NCI-H1436 treated with DMSO at 0.1 percent for 48 hours (cell line): ENCODE measurements at regions not wholly inside any gene's neighbourhood (a gene's known extent, or its start where the extent isn't known, plus 50 kb on each side); places are given as distances from the start of the nearest gene placed in this dataset.
"Not testable (repeated sequence)": the region's sequence is repeated elsewhere in the genome, so short reads cannot be mapped to it uniquely, and the experiment has no call there.

Source experiments
- DNase-seq: peaks from one replicate; lab custom pipeline; 2025; lab: John Stamatoyannopoulos, UW

DNA sequence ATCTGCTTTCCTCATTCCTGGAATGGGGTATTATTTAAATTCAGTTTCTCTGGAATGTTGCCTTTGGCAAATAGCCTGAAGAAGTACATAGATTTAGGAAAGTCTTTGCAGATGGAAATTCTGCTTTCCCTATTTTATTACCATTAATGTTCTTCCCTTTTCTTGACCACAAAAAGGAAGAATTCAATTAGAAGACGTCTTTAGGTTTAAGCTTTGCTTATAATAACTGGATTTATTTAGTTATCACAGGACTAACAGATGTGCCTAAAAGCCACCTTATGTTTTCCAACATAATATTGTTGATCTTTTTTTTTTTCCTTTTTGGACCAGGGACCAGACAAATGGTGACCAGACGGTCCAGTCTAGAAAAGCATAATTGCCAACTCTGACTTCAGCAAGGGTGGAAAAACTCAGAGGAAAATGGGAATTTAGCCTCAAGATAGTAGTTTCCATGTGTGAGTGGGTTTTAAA, 210.1 kb upstream of the SPRY2 start:
- no peak for DNase-seq

DNA sequence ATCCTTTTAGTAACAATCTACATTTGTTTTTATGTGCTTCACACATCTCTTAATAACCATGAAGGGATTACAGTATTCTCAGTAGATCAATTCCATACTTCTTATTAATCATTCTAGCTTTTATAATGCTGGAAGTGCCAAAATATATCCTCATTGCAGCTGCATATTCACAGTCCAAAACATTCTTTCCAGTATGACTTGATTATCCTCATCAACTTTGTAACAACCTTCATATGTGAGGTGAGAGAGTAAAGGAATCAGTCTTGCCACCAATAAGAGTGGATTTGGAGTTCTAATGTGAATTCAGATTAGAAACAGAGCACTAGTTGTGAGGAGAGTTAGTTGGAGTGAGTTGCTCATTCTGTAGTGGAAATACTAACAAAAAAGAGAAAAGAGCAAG, 208.0 kb upstream of the SPRY2 start:
- no peak for DNase-seq

DNA sequence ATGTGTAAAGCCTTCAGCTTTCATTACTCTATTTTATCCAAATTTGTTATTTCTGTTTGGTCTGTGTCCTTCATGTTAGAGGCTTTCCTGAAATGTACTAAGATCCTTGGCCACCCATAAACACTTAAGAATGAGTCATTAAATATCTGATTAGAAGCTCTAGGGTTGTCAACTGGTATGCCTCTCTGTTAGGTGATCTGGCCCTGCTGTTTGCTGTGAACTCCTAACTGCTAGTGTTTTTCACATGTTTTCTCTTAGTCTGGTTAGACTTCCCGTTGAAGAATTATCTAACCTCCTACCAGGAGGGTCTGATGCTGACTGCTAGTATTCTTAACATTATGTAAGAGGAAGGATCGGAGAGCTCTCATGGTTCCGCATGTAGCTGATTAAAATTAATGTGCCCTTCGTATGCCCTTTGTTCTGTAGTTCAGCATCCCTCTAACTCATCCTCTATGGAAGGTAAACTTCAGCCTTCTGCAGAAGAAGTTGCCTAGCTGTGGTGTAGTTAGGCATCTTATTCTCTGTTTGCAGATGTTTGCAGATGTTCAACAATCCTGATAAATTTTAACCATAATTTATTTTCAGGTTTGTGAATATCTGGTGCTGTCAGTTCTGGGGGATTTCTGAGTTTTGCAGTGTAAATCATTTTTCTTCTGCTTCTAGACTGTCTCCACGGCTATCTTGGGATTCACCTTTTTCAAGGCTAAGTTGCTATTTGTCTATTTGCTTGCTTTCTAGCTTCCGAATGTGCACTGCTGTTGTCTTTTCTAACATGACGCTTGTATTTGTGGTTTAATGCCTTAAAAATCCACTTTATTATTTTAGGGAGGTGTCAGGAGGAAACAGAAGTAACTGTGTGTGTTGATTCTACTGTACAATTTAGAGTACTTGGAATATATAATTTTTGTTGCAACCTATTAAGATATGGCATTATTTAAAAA, 207.2 kb upstream of the SPRY2 start:
- DNase-seq, result no peak

DNA sequence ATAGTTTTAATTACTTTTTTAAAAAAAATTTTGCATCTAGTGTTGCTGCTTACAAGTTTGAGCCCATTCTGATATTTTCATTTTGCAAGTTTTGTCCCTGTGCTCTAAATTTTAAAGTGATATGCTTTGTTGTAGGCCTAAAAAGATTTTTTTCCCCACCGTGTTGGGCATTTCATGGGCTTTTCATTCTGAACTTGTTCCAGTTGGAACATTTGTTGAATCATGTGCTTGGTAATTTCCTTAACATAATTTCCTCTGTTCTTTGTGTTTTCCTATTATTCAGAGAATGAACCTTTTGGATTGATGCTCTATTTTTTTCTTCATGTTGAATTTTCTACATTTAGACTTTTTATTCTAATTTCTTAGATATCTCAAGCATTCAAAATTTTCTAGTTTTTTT, 206.4 kb upstream of the SPRY2 start:
- DNase-seq, result no peak

DNA sequence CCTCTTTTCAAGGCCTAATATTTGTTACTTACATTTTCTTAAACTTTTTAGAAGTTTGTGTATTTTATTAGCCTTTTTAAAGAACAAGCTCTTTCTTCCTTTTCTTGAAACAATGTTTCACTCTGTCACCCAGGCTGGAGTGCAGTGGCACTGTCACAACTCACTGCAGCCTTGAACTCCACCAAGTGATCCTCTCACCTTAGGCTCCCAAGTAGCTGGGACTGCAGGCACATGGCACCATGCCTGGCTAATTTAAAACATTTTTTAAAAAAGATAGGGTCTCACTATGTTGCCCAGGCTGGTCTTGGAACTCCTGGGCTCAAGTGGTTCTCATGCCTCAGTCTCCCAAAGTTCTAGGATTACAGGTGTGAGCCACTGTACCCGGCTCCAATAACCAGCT, 192.2 kb upstream of the SPRY2 start:
- no peak for DNase-seq

DNA sequence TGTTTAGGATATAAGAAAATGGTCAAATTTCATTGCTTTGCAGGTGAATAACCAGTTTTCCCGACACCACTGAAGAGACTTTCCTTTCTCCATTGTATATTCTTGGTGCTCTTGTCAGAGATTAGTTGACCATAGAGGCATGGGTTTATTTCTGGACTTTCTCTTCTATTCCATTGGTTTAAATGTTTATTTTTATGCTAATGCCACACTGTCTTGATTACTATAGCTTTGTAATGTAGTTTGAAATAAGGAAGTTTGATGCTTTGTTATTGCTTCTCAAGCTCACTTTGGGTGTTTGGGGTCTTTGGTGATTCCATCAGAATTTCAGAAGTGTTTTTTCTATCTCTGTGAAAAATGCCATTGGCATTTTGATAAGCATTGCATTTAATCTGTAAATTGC, 190.0 kb upstream of the SPRY2 start:
- no peak for DNase-seq

DNA sequence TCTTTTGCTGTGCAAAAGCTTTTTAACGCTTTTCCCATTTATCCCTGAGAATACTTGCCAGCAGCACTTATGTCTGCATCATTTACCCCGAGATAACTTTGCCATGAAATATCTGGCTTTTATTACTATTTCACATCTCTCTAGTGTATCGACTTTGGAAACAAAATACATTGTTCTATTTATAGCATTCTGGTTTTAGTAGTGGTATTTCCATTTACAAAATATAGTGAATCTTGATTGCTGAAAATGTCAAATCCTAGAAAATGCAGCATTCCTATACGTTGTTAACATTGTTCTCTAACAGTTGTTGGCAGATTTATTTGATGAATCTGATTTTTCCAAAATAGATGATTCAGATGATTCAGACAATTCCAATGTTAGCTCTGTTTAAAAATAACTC, 189.3 kb upstream of the SPRY2 start:
- no peak for DNase-seq

DNA sequence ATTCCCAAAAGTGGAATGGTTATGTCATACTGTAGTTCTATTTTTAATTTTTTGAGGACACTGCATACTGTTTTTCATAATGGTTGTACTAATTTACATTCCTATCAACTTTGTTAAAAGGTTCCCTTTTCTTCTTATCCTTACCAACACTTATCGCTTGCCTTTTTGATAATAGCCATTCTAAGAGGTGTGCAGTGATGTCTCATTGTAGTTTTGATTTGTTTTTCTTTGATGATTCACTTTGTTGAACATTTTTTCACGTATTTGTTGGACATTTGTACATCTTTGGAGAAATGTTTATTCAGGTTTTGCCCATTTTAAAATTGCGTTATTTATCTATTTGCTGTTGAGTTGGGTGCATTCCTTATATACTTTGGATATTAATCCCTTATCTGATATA, 188.8 kb upstream of the SPRY2 start:
- no peak for DNase-seq

DNA sequence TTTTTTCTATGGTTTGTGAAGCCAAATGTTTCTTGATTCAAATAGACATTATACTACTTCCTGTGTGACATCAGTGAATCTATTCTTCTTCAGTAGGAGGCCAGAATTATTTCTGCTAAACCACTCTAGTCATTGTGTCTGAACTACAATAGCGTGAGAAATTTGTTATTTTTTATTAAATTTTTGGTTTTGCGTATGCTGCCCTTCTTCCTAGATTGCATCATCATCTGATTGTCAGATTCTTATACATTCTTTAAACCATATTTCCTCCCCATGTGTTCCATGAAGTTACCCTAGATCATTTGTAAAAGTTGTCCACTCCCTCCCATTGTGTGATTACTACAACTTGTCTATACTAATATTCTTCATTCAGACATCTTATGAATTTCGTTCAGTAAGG, 187.8 kb upstream of the SPRY2 start:
- no peak for DNase-seq

DNA sequence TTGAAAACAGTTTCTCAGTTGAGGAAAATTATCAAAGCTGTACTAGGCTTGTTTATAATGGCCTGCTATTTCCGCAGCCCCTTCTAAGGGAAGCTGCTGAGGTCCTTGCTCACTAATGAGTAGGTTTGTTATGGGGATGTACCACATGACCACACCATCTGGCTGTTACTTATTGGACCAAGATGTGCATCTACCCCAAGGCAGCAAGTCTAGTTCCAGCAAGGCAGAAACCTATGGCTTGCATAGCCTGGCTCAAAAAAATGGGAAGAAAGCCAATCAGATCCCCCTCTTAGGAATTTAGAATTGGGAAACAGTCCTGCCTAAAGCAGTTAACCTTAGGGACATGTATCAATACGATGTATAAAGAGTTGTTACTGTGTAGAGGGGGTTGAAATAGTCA, 186.5 kb upstream of the SPRY2 start:
- DNase-seq, result no peak

DNA sequence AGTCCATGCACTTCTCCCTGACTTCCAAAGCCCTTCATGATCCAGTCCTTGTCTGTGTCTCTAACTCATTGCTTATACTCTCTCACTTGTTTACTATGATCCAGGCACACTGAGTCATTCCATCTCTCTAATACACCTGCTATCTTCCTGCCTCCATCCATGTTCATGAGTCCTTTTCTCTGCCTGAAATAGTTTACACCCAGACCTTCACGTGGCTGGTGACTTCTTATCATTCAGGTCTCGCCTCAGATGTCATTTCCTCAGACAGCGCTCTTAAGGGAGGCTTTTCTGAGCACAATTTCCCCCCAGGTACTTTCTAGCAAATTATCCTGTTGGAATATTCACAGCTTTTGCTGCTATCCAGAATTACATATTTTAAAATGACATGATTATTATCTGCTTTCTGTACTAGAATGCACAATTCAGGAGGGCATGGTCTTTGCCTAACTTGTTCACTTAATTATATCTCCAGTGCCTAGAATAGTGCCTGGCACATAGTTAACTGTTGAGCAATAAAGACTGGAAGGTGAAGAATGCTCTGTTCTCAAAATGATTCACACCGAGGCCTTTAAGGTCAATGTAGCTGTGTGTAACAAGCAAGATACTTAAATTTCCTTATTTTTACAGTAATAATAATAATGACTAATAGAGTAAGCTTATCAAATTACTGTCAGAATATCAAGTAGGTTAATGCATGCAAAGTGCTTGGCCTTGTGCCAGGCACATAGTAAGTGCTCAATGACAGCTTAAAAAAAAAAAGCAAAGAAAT, 183.7 kb upstream of the SPRY2 start:
- no peak for DNase-seq

DNA sequence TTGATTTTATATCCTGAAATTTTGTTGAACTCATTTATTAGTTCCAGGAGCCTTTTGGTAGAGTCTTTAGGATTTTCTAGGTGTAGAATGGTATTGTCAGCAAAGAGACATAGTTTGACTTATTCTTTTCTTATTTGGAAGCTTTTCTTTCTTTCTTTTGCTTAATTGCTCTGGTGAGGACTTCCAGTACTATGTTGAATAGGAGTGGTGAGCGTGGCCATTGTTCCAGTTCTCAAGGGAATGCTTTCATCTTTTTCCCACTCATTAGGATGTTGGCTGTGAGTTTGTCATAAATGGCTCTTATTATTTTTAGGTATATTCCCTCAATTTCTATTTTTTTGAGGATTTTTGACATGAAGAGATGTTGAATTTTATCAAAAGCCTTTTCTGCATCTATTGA, 182.2 kb upstream of the SPRY2 start:
- no peak for DNase-seq

DNA sequence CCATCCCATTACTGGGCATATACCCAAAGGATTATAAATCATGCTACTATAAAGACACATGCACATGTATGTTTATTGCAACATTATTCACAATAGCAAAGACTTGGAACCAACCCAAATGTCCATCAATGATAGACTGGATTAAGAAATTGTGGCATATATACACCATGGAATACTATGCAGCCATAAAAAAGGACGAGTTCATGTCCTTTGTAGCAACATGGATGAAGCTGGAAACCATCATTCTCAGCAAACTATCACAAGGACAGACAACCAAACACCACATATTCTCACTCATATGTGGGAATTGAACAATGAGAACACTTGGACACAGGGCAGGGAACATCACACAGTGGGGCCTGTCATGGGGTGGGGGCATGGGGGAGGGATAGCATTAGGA, 181.5 kb upstream of the SPRY2 start:
- DNase-seq, result not testable (repeated sequence)

DNA sequence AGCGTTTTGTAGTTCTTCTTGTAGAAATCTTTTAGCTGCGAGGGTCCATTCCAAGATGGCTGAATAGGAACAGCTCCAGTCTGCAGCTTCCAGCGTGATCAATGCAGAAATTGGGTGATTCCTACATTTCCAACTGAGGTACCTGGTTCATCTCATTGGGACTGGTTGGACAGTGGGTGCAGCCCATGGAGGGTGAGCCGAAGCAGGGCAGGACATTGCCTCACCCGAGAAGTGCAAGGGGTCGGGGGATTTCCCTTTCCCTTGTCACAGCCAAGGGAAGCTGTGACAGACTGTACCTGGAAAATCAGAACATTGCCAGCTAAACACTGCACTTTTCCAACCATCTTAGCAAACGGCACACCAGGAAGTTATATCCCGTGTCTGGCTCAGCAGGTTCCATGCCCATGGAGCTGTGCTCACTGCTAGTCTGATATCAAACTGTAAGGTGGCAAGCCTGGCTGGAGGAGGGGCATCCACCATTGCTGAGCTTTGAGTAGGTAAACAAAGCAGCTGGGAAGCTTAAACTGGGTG, 176.0 kb upstream of the SPRY2 start:
- DNase-seq, result no peak

DNA sequence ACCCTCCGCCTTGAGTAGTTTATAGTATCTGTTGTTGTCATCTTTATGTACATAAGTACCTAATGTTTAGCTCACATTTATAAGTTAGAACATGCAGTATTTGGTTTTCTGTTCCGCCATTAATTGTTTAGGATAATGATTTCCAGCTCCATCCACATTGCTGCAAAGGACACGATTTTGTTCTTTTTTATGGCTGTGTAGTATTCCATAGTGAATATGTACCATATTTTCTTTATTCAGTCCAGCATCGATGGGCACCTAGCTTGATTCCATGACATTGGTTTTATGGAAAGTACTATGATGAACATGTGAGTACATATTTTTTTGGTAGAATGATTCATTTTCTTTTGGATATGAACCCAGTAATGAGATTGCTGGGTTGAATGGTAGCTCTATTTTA, 174.4 kb upstream of the SPRY2 start:
- no peak for DNase-seq

DNA sequence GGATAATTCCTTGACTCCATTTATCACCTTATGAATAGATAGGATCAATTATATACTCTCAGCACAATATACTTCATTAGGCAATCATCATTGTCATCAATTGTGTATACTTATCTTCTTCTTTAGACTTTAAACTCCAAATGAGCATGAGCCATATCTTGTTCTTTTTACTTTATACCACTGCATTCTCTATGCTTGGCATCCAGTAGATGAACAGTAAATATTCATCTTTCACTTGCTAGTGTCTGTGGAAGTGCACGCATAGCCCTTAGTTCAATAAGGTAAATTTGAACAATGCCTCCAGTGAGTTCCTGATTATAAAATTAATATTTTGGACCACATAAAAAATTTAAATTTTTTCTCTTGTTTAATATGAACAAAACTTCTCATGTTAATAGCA, 172.3 kb upstream of the SPRY2 start:
- DNase-seq, result no peak

DNA sequence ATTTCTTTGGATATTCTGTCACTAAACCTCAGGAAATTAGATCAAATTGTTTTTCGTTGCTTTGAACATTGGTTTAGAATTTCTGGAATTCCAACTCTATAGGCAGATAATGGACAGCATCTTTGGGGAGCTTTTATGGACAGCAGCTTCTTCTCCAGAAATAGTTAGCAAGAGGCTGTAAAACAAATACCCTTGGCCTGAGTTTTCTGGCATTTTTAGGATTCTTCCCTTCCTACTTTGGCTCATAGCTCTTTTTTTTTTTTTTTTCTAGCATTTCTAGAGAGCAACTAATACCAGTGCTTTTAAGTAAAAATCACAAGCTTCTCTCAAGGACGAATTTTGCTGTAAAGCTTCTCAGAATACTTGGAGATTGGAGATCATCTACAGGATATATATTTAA, 169.8 kb upstream of the SPRY2 start:
- DNase-seq, result no peak

DNA sequence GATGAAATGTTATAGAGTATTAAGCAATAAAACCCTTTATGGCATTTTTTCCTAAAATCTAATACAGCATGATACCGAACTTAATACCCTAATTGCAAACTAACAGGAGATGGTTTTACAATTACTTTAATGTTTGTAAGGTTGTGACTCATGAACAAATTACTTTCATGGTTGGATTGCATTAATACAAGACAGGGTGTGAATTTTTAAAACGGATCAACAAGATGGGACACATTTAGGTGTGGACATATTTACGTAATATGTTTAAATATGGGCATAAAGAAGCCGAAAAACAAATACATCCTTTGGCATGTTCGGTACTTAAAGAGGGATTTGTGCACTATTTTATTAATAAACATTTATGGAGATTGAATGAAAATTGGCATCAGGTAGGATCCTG, 168.3 kb upstream of the SPRY2 start:
- no peak for DNase-seq

DNA sequence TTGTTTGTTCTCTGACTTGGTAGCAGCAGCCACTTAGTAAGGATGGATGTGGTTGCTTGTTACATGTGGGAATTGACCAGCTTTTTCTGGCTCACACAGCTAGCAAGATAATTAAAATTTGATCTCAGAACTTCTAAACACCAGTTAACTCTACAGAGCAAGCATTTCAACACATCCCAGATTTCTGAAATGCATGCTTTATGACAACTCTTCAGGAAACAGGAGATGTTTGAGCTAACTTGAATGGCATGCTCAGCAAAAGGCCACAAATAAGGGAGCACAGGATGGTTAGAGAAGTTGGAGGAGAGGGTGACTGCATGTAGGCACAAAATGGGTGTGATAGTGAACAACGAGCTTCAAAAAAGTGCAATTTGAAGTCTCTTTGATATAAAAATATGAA, 167.1 kb upstream of the SPRY2 start:
- DNase-seq, result no peak

DNA sequence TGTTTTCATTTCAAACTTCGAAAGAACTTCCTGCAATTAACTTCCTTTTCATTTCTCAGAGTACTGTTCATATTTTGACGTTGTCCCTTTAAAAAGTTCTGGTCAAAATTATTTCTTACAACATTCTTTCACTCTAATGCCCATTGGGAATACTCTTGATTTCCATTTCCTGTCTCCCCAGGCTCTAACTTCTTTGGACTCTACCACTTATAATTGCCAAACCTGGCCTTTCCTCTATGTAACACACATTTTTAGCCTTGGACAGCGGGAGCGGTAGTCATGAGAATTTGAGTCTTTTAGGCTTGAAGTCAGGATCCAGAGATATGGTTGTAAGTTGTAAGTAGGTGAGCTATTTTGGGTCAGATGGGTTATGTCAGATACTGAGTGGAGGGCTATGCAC, 163.5 kb upstream of the SPRY2 start:
- DNase-seq, result no peak

DNA sequence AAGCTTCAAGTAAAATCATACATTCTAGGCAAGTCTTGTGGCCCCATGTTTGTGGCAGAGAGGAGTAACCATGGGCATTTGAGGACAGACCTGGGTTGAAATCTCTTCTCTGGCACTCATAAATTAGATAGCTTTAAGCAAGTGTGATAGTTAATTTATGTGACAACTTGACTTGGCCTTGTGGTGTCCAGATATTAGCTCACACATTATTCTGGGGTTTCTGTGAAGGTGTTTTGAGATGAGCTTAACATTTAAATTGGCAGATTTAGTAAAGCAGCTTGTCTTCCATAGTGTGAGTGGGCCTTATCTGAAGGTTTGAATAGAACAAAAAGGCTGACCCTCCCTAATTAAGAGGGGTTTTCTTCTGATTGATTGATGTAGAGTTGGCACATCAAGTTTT, 161.4 kb upstream of the SPRY2 start:
- DNase-seq, result no peak

DNA sequence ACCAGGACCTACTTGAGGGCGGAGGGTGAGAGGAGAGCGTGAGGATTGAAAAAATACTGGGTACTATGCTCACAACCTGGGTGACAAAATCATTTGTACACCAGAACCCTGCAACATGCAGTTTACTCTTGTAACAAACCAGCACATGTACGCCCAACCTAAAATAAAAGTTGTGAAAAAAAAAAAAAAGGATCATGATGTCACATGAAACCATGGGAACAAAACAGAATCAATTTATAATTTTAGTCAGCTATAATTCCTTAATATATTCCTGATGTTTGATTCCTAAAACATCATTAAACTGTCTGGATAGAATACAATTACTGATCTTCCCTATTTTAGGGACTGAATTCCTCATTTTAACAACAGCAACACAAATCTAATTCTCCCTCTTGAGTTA, 160.6 kb upstream of the SPRY2 start:
- no peak for DNase-seq
